ENCODE measurements at regions not wholly inside any gene's neighbourhood (a gene's known extent, or its start where the extent isn't known, plus 50 kb on each side); places are given as distances from the start of the nearest gene placed in this dataset.

DNA sequence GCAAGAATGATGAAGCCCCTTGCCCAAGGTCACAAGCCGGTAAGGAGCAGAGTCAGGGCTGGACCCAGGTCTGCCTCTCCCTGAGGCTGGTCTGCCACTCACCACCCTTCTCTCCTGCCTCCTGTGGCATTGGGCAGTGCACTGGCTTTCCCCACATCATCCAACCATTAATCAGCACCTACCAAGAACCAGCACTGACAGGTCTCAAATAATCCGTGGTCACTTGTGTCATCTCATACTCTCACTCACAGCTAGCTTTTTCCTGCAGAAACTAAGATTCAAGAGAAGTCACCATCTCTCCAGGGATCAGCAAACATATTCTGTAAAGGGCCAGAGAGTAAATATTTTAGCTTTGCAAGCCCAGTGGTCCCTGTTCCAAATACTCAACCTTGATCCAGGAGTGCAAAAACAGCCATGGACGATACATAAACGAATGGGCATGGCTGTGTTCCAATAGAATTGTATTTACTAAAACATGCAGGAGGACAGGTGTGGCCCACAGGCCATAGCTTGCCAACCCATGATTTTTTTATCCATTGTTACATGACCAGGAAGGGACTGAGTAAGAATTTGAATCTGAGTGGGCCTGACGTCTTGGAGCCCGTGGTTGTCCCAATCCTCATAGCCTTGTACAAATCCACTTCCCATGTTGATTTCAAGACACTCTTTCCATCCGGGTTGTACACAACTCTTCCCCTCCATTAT lies 374.2 kb downstream of the BCL11B start:
- H3K4me1 Mint-ChIP-seq (ENCODE audit: unreplicated experiment): peaks cover 16% of the 10 kb centered on the region
- H3K27me3 Mint-ChIP-seq (ENCODE audit: unreplicated experiment): peaks cover 7% of the 10 kb centered on the region
- no peak for DNase-seq (ENCODE audit: low spot score)
- TF ChIP-seq, protein P1, sequence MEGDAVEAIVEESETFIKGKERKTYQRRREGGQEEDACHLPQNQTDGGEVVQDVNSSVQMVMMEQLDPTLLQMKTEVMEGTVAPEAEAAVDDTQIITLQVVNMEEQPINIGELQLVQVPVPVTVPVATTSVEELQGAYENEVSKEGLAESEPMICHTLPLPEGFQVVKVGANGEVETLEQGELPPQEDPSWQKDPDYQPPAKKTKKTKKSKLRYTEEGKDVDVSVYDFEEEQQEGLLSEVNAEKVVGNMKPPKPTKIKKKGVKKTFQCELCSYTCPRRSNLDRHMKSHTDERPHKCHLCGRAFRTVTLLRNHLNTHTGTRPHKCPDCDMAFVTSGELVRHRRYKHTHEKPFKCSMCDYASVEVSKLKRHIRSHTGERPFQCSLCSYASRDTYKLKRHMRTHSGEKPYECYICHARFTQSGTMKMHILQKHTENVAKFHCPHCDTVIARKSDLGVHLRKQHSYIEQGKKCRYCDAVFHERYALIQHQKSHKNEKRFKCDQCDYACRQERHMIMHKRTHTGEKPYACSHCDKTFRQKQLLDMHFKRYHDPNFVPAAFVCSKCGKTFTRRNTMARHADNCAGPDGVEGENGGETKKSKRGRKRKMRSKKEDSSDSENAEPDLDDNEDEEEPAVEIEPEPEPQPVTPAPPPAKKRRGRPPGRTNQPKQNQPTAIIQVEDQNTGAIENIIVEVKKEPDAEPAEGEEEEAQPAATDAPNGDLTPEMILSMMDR (IDR thresholded peaks at IDR 0.05; ENCODE audit: unreplicated experiment): no peak
- H3K9me3 Mint-ChIP-seq (ENCODE audit: unreplicated experiment): no peaks in the 10 kb centered on the region
- no peaks in the 10 kb centered on the region for H3K36me3 Mint-ChIP-seq (ENCODE audit: low read depth, unreplicated experiment)
- H3K4me3 Mint-ChIP-seq (ENCODE audit: unreplicated experiment): no peak overlapping the region
- H3K27ac Mint-ChIP-seq (ENCODE audit: unreplicated experiment): no peak overlapping the region

DNA sequence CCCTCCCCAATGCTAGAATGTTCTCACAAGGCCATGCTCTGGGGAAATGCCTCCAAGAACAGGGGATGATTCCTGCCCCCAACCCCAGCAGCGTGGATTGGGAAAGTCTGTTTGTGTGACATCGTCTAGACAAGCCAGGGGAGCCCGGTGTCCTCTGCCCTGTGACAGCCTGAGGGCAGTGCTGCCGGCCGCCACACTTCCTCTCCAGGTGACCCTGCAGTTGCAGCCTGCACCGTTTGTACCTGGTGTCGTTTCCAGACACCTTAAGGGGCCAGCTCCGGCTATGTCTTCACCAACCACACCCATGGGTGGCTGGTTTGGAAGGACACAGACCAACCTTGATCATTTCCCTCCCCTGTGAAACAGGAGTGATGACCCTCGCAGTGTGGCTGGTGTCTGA lies 372.6 kb downstream of the BCL11B start:
- Mint-ChIP-seq H3K36me3 (ENCODE audit: low read depth, unreplicated experiment) (no peaks in the 10 kb centered on the region), H3K27ac (ENCODE audit: unreplicated experiment) (no peak overlapping the region), H3K4me3 (ENCODE audit: unreplicated experiment) (no peak overlapping the region), H3K4me1 (ENCODE audit: unreplicated experiment) (peaks cover 16% of the 10 kb centered on the region), H3K9me3 (ENCODE audit: unreplicated experiment) (no peaks in the 10 kb centered on the region), H3K27me3 (ENCODE audit: unreplicated experiment) (peaks cover 7% of the 10 kb centered on the region)
- no peak for DNase-seq (ENCODE audit: low spot score)
- TF ChIP-seq, protein P1 (IDR thresholded peaks at IDR 0.05; ENCODE audit: unreplicated experiment): no peak

DNA sequence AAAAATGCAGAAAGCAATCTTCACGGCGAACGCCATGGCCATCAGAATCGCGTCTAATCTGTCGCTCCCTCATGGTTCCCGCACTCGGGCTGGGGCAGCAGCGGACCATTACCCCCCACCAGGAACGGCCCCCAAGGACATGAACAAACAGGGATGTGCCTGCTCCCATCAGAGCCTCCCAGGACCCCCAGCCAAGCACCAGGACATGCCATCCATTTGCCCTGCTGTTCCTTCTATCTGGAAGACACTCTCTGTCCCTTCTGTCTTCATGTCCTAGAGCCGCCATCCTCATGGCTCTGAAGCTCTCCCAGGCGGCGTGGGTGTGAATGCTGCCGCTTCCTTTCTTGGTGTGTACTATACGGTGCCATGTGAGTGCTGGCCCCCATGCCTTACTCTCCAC lies 371.8 kb downstream of the BCL11B start:
- peaks cover 16% of the 10 kb centered on the region for H3K4me1 Mint-ChIP-seq (ENCODE audit: unreplicated experiment)
- H3K27ac Mint-ChIP-seq (ENCODE audit: unreplicated experiment): no peak overlapping the region
- H3K36me3 Mint-ChIP-seq (ENCODE audit: low read depth, unreplicated experiment): no peaks in the 10 kb centered on the region
- no peaks in the 10 kb centered on the region for H3K9me3 Mint-ChIP-seq (ENCODE audit: unreplicated experiment)
- TF ChIP-seq, protein P1 (IDR thresholded peaks at IDR 0.05; ENCODE audit: unreplicated experiment): no peak
- H3K27me3 Mint-ChIP-seq (ENCODE audit: unreplicated experiment): peaks cover 7% of the 10 kb centered on the region
- no peak for DNase-seq (ENCODE audit: low spot score)
- H3K4me3 Mint-ChIP-seq (ENCODE audit: unreplicated experiment): no peak overlapping the region

DNA sequence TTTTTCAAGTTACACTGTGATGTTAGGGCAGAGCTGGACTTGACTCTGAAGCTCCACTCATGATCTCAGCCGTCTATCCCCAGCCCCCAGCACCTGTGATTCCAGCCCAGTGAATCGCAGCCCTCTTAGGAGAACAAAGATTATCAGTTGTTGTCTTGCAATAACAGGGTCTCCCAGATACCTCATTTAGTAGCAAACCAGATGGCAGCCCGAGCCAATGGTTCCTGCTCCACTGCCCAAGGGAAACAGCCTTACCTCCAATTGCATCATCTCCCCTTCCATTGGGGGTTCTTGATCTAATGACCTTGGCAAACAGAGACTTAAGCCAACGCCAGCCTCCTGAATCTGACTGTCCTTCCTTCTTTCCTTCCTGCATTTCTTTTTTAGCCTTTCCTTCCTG lies 371.2 kb downstream of the BCL11B start:
- TF ChIP-seq, protein P1 (IDR thresholded peaks at IDR 0.05; ENCODE audit: unreplicated experiment): no peak
- Mint-ChIP-seq H3K4me1 (ENCODE audit: unreplicated experiment) (peaks cover 16% of the 10 kb centered on the region), H3K9me3 (ENCODE audit: unreplicated experiment) (no peaks in the 10 kb centered on the region), H3K36me3 (ENCODE audit: low read depth, unreplicated experiment) (no peaks in the 10 kb centered on the region), H3K4me3 (ENCODE audit: unreplicated experiment) (no peak overlapping the region), H3K27me3 (ENCODE audit: unreplicated experiment) (peaks cover 4% of the 10 kb centered on the region), H3K27ac (ENCODE audit: unreplicated experiment) (no peak overlapping the region)
- DNase-seq (ENCODE audit: low spot score): no peak

DNA sequence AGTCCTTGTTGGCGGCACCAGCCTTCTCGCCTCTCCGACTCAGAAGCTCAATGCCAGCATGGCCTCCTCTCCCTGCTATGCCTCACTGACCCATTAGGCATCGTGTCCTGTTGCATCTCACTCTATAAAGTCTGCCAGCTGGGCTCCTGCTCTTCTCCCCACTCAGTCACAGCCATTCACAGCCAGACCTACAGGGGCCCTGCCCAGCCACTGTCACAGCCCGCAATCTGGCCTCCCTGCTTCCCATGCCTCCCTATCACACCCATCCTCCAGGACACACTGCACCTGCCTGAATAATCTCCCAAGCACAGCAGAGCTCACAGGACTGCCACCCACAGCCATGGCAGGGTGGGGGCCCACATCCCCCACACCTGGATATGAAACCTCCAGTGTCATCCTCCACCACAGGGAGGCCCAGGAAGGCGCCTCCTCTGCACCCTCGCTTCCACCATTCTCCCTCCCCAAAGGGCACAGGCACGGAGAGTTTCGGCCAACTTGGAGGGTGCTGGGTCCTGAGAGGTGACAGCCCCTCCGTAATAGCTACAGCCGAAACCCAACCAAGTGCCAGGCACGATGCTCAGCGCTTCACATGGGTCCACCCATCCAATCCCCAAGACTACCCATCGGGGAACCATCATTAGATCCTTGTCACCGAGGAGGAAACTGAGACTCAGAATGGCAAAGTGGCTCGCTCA lies 370.3 kb downstream of the BCL11B start:
- Mint-ChIP-seq H3K4me1 (ENCODE audit: unreplicated experiment) (peaks cover 16% of the 10 kb centered on the region), H3K9me3 (ENCODE audit: unreplicated experiment) (no peaks in the 10 kb centered on the region), H3K36me3 (ENCODE audit: low read depth, unreplicated experiment) (no peaks in the 10 kb centered on the region), H3K27ac (ENCODE audit: unreplicated experiment) (no peak overlapping the region), H3K27me3 (ENCODE audit: unreplicated experiment) (peaks cover 5% of the 10 kb centered on the region), H3K4me3 (ENCODE audit: unreplicated experiment) (no peak overlapping the region)
- TF ChIP-seq, protein P1 (IDR thresholded peaks at IDR 0.05; ENCODE audit: unreplicated experiment): no peak
- DNase-seq (ENCODE audit: low spot score): no peak
